H9 (cell line): ENCODE measurements at regions not wholly inside any gene's neighbourhood (a gene's known extent, or its start where the extent isn't known, plus 50 kb on each side); places are given as distances from the start of the nearest gene placed in this dataset.

ENCODE experiments used
- DNase-seq: peaks from one replicate; pipeline ENCODE4 v3.0.0-alpha.2; 2017
- H2AFZ ChIP-seq: one replicate; pipeline ENCODE4 v1.6.1; 2013; ENCODE audit warnings: mild to moderate bottlenecking, low read length, control low read depth, moderate library complexity
- H2AK5ac ChIP-seq: 2 replicates; pipeline ENCODE4 v1.6.1; 2013; ENCODE audit warnings: low read length, control low read depth, mixed read lengths; ENCODE audit not compliant: insufficient read length
- H2BK120ac ChIP-seq: one replicate; pipeline ENCODE4 v1.6.1; 2013; ENCODE audit warnings: low read depth, mild to moderate bottlenecking, low read length, control low read depth, inconsistent platforms; ENCODE audit not compliant: poor library complexity, severe bottlenecking
- H2BK12ac ChIP-seq: 2 replicates; pipeline ENCODE4 v1.6.1; 2013; ENCODE audit warnings: low read length, control low read depth, mixed read lengths, low read depth; ENCODE audit not compliant: insufficient read length
- H2BK15ac ChIP-seq: 2 replicates; pipeline ENCODE4 v1.6.1; 2013; ENCODE audit warnings: low read depth, low read length, control low read depth
- H2BK20ac ChIP-seq: one replicate; pipeline ENCODE4 v1.6.1; 2013; ENCODE audit warnings: low read depth, mild to moderate bottlenecking, low read length, control low read depth, inconsistent platforms; ENCODE audit not compliant: poor library complexity, severe bottlenecking
- H2BK5ac ChIP-seq: 2 replicates; pipeline ENCODE4 v1.6.1; 2013; ENCODE audit warnings: low read length, control low read depth, mixed read lengths; ENCODE audit not compliant: insufficient read length
- H3K14ac ChIP-seq: 2 replicates; pipeline ENCODE4 v1.6.1; 2013; ENCODE audit warnings: low read length, control low read depth; ENCODE audit not compliant: insufficient read depth
- H3K18ac ChIP-seq: 2 replicates; pipeline ENCODE4 v1.6.1; 2013; ENCODE audit warnings: low read depth, mild to moderate bottlenecking, mixed read lengths, low read length, control low read depth; ENCODE audit not compliant: insufficient read length
- H3K23ac ChIP-seq: 2 replicates; pipeline ENCODE4 v1.6.1; 2013; ENCODE audit warnings: low read length, control low read depth, mixed read lengths, low read depth; ENCODE audit not compliant: insufficient read length
- H3K23me2 ChIP-seq: 2 replicates; pipeline ENCODE4 v1.6.1; 2013; ENCODE audit warnings: low read depth, mild to moderate bottlenecking, mixed read lengths, low read length, control low read depth; ENCODE audit not compliant: insufficient read length, poor library complexity, severe bottlenecking
- H3K27ac ChIP-seq: 2 replicates; pipeline ENCODE4 v1.5.1; 2013; ENCODE audit warnings: low read length, control low read depth, mixed read lengths, low read depth; ENCODE audit not compliant: insufficient read length
- H3K27me3 ChIP-seq: 2 replicates; pipeline ENCODE4 v1.6.1; 2013; ENCODE audit warnings: low read length, control low read depth, inconsistent platforms; ENCODE audit not compliant: insufficient read depth
- H3K4ac ChIP-seq: 2 replicates; pipeline ENCODE4 v1.6.1; 2013; ENCODE audit warnings: low read depth, mild to moderate bottlenecking, control low read depth, inconsistent platforms, low read length, moderate library complexity
- H3K4me1 ChIP-seq: 2 replicates; pipeline ENCODE4 v1.6.1; 2013; ENCODE audit warnings: low read length, control low read depth, inconsistent platforms; ENCODE audit not compliant: insufficient read depth
- H3K4me2 ChIP-seq: 2 replicates; pipeline ENCODE4 v1.6.1; 2013; ENCODE audit warnings: low read length, control low read depth, mixed read lengths; ENCODE audit not compliant: insufficient read length, insufficient read depth
- H3K56ac ChIP-seq: 2 replicates; pipeline ENCODE4 v1.6.1; 2013; ENCODE audit warnings: low read depth, mild to moderate bottlenecking, mixed read lengths, low read length, control low read depth; ENCODE audit not compliant: insufficient read length
- H3K79me1 ChIP-seq: 2 replicates; pipeline ENCODE4 v1.6.1; 2013; ENCODE audit warnings: low read depth, mild to moderate bottlenecking, moderate library complexity, low read length, control low read depth, inconsistent platforms; ENCODE audit not compliant: insufficient read depth, poor library complexity, severe bottlenecking
- H3K79me2 ChIP-seq: 2 replicates; pipeline ENCODE4 v1.6.1; 2013; ENCODE audit warnings: low read length, control low read depth, inconsistent platforms; ENCODE audit not compliant: insufficient read depth
- H3K9ac ChIP-seq: 2 replicates; pipeline ENCODE4 v1.6.1; 2013; ENCODE audit warnings: low read length, control low read depth, mixed read lengths; ENCODE audit not compliant: insufficient read length; ENCODE audit errors: extremely low read depth
- H3K9me3 ChIP-seq: one replicate; pipeline ENCODE4 v1.6.1; 2013; ENCODE audit warnings: low read depth, low read length, inconsistent platforms; ENCODE audit not compliant: control insufficient read depth
- H3T11ph ChIP-seq: one replicate; pipeline ENCODE4 v1.6.1; 2013; ENCODE audit warnings: mild to moderate bottlenecking, low read length, control low read depth, inconsistent platforms
- H4K20me1 ChIP-seq: one replicate; pipeline ENCODE4 v1.6.1; 2013; ENCODE audit not compliant: control insufficient read depth, insufficient read length, insufficient read depth
- H4K5ac ChIP-seq: 2 replicates; pipeline ENCODE4 v1.6.1; 2013; ENCODE audit warnings: low read depth, mild to moderate bottlenecking, mixed read lengths, low read length, control low read depth; ENCODE audit not compliant: insufficient read length
- H4K8ac ChIP-seq: replicated peaks from 2 replicates; pipeline ENCODE4 v1.6.1; 2013; ENCODE audit warnings: low read length, control low read depth, mixed read lengths, low read depth; ENCODE audit not compliant: insufficient read length
- H4K91ac ChIP-seq: 2 replicates; pipeline ENCODE4 v1.6.1; 2013; ENCODE audit warnings: low read depth, mild to moderate bottlenecking, moderate library complexity, mixed read lengths, low read length, control low read depth; ENCODE audit not compliant: insufficient read length
- H3K27ac Mint-ChIP-seq, 3 experiments: 2 replicates in 2 of 3; 3 replicates in 1 of 3; pipeline ENCODE4 v1.8.0; 2020 to 2021; ENCODE audit warnings: mixed read lengths in 3 of 3, mild to moderate bottlenecking in 1 of 3, moderate library complexity in 1 of 3
- H3K27me3 Mint-ChIP-seq: 2 replicates; pipeline ENCODE4 v1.8.0; 2021; ENCODE audit warnings: low read depth, mild to moderate bottlenecking, moderate library complexity, mixed read lengths
- H3K36me3 Mint-ChIP-seq, 3 experiments: 2 replicates in 2 of 3; 3 replicates in 1 of 3; pipeline ENCODE4 v1.8.0; 2020 to 2021; ENCODE audit warnings: low read depth in 3 of 3, mixed read lengths in 3 of 3; ENCODE audit not compliant: insufficient read depth in 1 of 3
- H3K4me1 Mint-ChIP-seq, 2 experiments: 2 replicates each; pipeline ENCODE4 v1.8.0; 2020; ENCODE audit warnings: mixed read lengths in 2 of 2
- H3K4me3 Mint-ChIP-seq, 2 experiments: 2 replicates in 1 of 2; 3 replicates in 1 of 2; pipeline ENCODE4 v1.8.0; 2020 to 2021; ENCODE audit warnings: mild to moderate bottlenecking in 2 of 2, mixed read lengths in 2 of 2, moderate library complexity in 1 of 2
- H3K9me3 Mint-ChIP-seq, 2 experiments: 2 replicates in 1 of 2; 3 replicates in 1 of 2; pipeline ENCODE4 v1.8.0; 2020; ENCODE audit warnings: mild to moderate bottlenecking in 2 of 2, mixed read lengths in 2 of 2, moderate library complexity in 1 of 2
- WGBS: extraction: QIAGEN DNeasy Blood & Tissue Kit; methylation state at CpG from one replicate; pipeline ENCODE4 v1.1.7; 2013; ENCODE audit warnings: missing lambda C conversion rate, low lambda C conversion rate, mixed read lengths; ENCODE audit not compliant: insufficient read length; ENCODE audit errors: extremely low coverage; 5-methylcytosine and 5-hydroxymethylcytosine counted together
- TF ChIP-seq, protein P1 (sequence below): fragments of 200-600 bp; sonication (generic); conservative IDR thresholded peaks from 3 replicates; pipeline ENCODE4 v1.8.0; 2021; ENCODE audit warnings: antibody characterized with exemption, mild to moderate bottlenecking

DNA sequence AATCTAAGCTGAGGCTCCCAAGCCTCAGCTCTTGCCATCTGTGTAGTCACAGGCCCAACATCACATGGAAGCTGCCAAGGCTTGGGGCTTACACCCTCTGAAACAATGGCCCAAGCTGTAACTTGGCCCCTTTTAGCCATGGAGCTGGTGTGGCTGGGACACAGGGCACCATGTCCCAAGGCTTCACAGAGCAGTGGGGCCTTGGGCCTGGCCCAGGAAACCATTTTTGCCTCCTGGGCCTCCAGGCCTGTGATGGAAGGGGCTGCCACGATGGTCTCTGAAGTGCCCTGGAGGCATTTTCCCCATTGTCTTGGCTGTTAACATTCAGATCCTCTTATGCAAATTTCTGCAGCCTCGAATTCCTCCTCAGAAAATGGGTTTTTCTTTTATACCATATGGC lies 952.3 kb upstream of the GOT2 start:
- no peak overlapping the region for H3K56ac ChIP-seq
- no peak overlapping the region for H2BK20ac ChIP-seq
- H4K5ac ChIP-seq, result no peak overlapping the region
- Mint-ChIP-seq H3K4me3 (no peak overlapping the region), H3K27me3 (peaks cover 3% of the 10 kb centered on the region; the same call in 1 of the 2 replicates), H3K36me3 (peaks cover 23 to 30% (median 25%) of the 10 kb centered on the region in 3 experiments), H3K27ac (no peak overlapping the region), H3K4me1 (peaks cover 19 to 22% of the 10 kb centered on the region in 2 experiments), H3K9me3 (peaks cover 26 to 36% of the 10 kb centered on the region in 2 experiments)
- no peak overlapping the region for H4K91ac ChIP-seq
- no peak overlapping the region for H2BK12ac ChIP-seq
- no peak for DNase-seq
- no peaks in the 10 kb centered on the region for H3K79me2 ChIP-seq
- peaks cover 11% of the 10 kb centered on the region for H3K9me3 ChIP-seq
- no peak overlapping the region for H3K23ac ChIP-seq
- H3K27ac ChIP-seq, result no peak overlapping the region
- no peak overlapping the region for H3K14ac ChIP-seq
- no peak overlapping the region for H2AK5ac ChIP-seq
- no peak overlapping the region for H2AFZ ChIP-seq
- no peaks in the 10 kb centered on the region for H4K20me1 ChIP-seq
- H3K9ac ChIP-seq, result no peak overlapping the region
- no CpG with 5 or more reads among the region's 2 CpGs for WGBS
- TF ChIP-seq, protein P1, sequence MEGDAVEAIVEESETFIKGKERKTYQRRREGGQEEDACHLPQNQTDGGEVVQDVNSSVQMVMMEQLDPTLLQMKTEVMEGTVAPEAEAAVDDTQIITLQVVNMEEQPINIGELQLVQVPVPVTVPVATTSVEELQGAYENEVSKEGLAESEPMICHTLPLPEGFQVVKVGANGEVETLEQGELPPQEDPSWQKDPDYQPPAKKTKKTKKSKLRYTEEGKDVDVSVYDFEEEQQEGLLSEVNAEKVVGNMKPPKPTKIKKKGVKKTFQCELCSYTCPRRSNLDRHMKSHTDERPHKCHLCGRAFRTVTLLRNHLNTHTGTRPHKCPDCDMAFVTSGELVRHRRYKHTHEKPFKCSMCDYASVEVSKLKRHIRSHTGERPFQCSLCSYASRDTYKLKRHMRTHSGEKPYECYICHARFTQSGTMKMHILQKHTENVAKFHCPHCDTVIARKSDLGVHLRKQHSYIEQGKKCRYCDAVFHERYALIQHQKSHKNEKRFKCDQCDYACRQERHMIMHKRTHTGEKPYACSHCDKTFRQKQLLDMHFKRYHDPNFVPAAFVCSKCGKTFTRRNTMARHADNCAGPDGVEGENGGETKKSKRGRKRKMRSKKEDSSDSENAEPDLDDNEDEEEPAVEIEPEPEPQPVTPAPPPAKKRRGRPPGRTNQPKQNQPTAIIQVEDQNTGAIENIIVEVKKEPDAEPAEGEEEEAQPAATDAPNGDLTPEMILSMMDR, result no peak
- H3K4me1 ChIP-seq, result peaks cover 3% of the 10 kb centered on the region
- no peaks in the 10 kb centered on the region for H3K27me3 ChIP-seq
- no peak overlapping the region for H2BK5ac ChIP-seq
- H3T11ph ChIP-seq, result no peak overlapping the region
- H2BK15ac ChIP-seq, result no peak overlapping the region
- H4K8ac ChIP-seq, result no peak overlapping the region
- no peaks in the 10 kb centered on the region for H3K23me2 ChIP-seq
- H2BK120ac ChIP-seq, result no peak overlapping the region
- H3K4ac ChIP-seq, result no peak overlapping the region
- no peak overlapping the region for H3K18ac ChIP-seq
- H3K4me2 ChIP-seq, result no peak overlapping the region
- no peaks in the 10 kb centered on the region for H3K79me1 ChIP-seq
